ENCODE measurements at regions not wholly inside any gene's neighbourhood (a gene's known extent, or its start where the extent isn't known, plus 50 kb on each side); places are given as distances from the start of the nearest gene placed in this dataset.

DNA sequence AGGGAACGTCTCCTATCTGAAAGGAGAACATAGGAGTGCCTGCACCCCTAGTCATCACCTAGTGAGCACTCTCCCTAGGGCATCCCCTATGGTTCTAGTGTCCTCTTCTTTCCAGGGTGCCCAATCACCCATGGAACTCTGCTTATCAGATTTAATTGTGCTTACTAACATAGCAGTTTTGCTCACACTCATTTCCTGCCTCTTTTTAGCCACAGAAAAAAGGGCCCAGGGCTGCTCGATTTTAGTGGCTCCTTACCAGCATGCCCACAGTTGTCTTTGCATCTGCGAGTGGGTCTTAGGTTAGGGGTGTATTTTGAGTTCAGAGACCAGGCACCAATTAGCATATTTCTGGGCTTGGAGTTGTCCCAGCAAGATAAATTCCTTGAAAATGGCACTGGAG is 1110.2 kb downstream of the TAF11L14 start:
- H3K4me3 ChIP-seq (replicated peaks in 1 of 3; ENCODE audit: insufficient read depth in 1 of 3, low read depth in 2 of 3, low read length in 3 of 3): no peak overlapping the region
- BruUV-seq (replicated peaks): no TSS peak
- ATAC-seq: no peak
- intact Hi-C loops (cut with micrococcal nuclease; ENCODE audit: unreplicated experiment): no loop called here
- H2AFZ ChIP-seq (ENCODE audit: low read length): no peak overlapping the region
- H3K36me3 ChIP-seq (replicated peaks in 1 of 2; ENCODE audit: control insufficient read depth in 1 of 2, insufficient read depth in 2 of 2, low read length in 2 of 2): no peaks in the 10 kb centered on the region
- H3K4me1 ChIP-seq (ENCODE audit: insufficient read depth, low read length): peaks cover 13% of the 10 kb centered on the region; the same call in 1 of the 2 replicates
- H3K27ac ChIP-seq (ENCODE audit: extremely low read length, insufficient read depth, low read length): no peak overlapping the region
- no peak for DNase-seq (ENCODE audit: low spot score)
- no peak overlapping the region for H3K9ac ChIP-seq (ENCODE audit: insufficient read depth, low read depth, low read length)
- no peaks in the 10 kb centered on the region for H4K20me1 ChIP-seq (ENCODE audit: insufficient read depth, low read length)
- FAIRE-seq: no peak
- WGBS (ENCODE audit: low lambda C conversion rate): 79% methylated on average over 2 of the region's 3 CpGs
- no peaks in the 10 kb centered on the region for H3K9me3 ChIP-seq (ENCODE audit: low read length)
- CTCF ChIA-PET (ENCODE audit: low intra/inter-chr PET ratio, low total read pairs): no interaction called here
- POLR2A ChIA-PET: no interaction called here
- in situ Hi-C loops (cut with HindIII; ENCODE audit: extremely low pct_ligation_motif_present, low pct_unique_long_range_greater_than_20kb): no loop called here
- no peaks in the 10 kb centered on the region for H3K79me2 ChIP-seq (ENCODE audit: insufficient read depth, low read length)
- no peaks in the 10 kb centered on the region; a peak in 1 of 5 replicates for H3K27me3 ChIP-seq (ENCODE audit: control insufficient read depth in 1 of 2, insufficient read depth in 2 of 2, low read length in 2 of 2)
- no peak overlapping the region for H3K4me2 ChIP-seq (ENCODE audit: low read depth, low read length)
- TF ChIP-seq ZNF552 (CRISPR knock-in tag; IDR thresholded peaks at IDR 0.05; ENCODE audit: borderline replicate concordance): no peak
- TF ChIP-seq, protein P1, sequence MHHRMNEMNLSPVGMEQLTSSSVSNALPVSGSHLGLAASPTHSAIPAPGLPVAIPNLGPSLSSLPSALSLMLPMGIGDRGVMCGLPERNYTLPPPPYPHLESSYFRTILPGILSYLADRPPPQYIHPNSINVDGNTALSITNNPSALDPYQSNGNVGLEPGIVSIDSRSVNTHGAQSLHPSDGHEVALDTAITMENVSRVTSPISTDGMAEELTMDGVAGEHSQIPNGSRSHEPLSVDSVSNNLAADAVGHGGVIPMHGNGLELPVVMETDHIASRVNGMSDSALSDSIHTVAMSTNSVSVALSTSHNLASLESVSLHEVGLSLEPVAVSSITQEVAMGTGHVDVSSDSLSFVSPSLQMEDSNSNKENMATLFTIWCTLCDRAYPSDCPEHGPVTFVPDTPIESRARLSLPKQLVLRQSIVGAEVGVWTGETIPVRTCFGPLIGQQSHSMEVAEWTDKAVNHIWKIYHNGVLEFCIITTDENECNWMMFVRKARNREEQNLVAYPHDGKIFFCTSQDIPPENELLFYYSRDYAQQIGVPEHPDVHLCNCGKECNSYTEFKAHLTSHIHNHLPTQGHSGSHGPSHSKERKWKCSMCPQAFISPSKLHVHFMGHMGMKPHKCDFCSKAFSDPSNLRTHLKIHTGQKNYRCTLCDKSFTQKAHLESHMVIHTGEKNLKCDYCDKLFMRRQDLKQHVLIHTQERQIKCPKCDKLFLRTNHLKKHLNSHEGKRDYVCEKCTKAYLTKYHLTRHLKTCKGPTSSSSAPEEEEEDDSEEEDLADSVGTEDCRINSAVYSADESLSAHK (CRISPR knock-in tag; IDR thresholded peaks at IDR 0.05; ENCODE audit: borderline replicate concordance): no peak
- no peak for TF ChIP-seq ZNF615 (CRISPR knock-in tag; IDR thresholded peaks at IDR 0.05; ENCODE audit: borderline replicate concordance)
- no peak for TF ChIP-seq NR1H2 (CRISPR knock-in tag; IDR thresholded peaks at IDR 0.05; ENCODE audit: borderline replicate concordance, low read depth)
- TF ChIP-seq ZNF720 (CRISPR knock-in tag; IDR thresholded peaks at IDR 0.05): no peak
- no peak for TF ChIP-seq KMT2A (CRISPR knock-in tag; IDR thresholded peaks at IDR 0.05)
- no peak for TF ChIP-seq ZNF234 (CRISPR knock-in tag; conservative IDR thresholded peaks at IDR 0.05)
- no peak for TF ChIP-seq MATR3 (CRISPR knock-in tag; IDR thresholded peaks at IDR 0.05)
- TF ChIP-seq EHMT2 (IDR thresholded peaks at IDR 0.05; ENCODE audit: borderline replicate concordance, low read depth, low read length): no peak
- no peak for TF ChIP-seq MAFF (IDR thresholded peaks at IDR 0.05; ENCODE audit: low read depth, low read length)
- TF ChIP-seq ZNF746 (CRISPR knock-in tag; IDR thresholded peaks at IDR 0.05): no peak
- TF ChIP-seq, protein P2, sequence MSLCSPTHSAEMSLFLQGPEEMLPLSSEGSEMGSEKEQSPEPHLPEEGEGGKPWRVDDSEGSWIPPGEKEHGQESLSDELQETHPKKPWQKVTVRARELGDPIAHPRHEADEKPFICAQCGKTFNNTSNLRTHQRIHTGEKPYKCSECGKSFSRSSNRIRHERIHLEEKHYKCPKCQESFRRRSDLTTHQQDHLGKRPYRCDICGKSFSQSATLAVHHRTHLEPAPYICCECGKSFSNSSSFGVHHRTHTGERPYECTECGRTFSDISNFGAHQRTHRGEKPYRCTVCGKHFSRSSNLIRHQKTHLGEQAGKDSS (CRISPR knock-in tag; IDR thresholded peaks at IDR 0.05; ENCODE audit: borderline replicate concordance, low read depth): no peak
- TF ChIP-seq, protein P3, sequence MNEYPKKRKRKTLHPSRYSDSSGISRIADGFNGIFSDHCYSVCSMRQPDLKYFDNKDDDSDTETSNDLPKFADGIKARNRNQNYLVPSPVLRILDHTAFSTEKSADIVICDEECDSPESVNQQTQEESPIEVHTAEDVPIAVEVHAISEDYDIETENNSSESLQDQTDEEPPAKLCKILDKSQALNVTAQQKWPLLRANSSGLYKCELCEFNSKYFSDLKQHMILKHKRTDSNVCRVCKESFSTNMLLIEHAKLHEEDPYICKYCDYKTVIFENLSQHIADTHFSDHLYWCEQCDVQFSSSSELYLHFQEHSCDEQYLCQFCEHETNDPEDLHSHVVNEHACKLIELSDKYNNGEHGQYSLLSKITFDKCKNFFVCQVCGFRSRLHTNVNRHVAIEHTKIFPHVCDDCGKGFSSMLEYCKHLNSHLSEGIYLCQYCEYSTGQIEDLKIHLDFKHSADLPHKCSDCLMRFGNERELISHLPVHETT (CRISPR knock-in tag; conservative IDR thresholded peaks at IDR 0.05): no peak
- TF ChIP-seq, protein P4, sequence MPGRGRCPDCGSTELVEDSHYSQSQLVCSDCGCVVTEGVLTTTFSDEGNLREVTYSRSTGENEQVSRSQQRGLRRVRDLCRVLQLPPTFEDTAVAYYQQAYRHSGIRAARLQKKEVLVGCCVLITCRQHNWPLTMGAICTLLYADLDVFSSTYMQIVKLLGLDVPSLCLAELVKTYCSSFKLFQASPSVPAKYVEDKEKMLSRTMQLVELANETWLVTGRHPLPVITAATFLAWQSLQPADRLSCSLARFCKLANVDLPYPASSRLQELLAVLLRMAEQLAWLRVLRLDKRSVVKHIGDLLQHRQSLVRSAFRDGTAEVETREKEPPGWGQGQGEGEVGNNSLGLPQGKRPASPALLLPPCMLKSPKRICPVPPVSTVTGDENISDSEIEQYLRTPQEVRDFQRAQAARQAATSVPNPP (CRISPR knock-in tag; IDR thresholded peaks at IDR 0.05): no peak
- no peak for TF ChIP-seq ZNF468 (CRISPR knock-in tag; IDR thresholded peaks at IDR 0.05)

All from HepG2 (cell line).